Esophagus muscularis mucosa (tissue), 4 donors: ENCODE measurements at regions not wholly inside any gene's neighbourhood (a gene's known extent, or its start where the extent isn't known, plus 50 kb on each side); places are given as distances from the start of the nearest gene placed in this dataset.

ENCODE experiments used
- CTCF ChIP-seq, 3 experiments: fragments of 200-600 bp in 2 of 3; fragments of 450-650 bp in 1 of 3; sonication (generic) in 2 of 3; IDR thresholded peaks; one replicate each; pipeline ENCODE4 v1.5.1; 2017 to 2019; ENCODE audit warnings: antibody characterized with exemption in 3 of 3, mild to moderate bottlenecking in 2 of 3, moderate library complexity in 1 of 3
- EP300 ChIP-seq: sonication (generic); formaldehyde crosslinking; IDR thresholded peaks from one replicate; pipeline ENCODE4 v1.6.1; 2017; ENCODE audit warnings: antibody characterized with exemption
- POLR2A ChIP-seq: fragments of 450-650 bp; IDR thresholded peaks from one replicate; pipeline ENCODE4 v1.6.1; 2017; ENCODE audit warnings: antibody characterized with exemption, moderate library complexity, mild to moderate bottlenecking, low read depth
- POLR2AphosphoS5 ChIP-seq, 2 donors: sonication (generic); formaldehyde crosslinking; IDR thresholded peaks; one replicate each; pipeline ENCODE4 v1.6.1; 2017; ENCODE audit warnings: antibody characterized with exemption in 2 of 2

DNA sequence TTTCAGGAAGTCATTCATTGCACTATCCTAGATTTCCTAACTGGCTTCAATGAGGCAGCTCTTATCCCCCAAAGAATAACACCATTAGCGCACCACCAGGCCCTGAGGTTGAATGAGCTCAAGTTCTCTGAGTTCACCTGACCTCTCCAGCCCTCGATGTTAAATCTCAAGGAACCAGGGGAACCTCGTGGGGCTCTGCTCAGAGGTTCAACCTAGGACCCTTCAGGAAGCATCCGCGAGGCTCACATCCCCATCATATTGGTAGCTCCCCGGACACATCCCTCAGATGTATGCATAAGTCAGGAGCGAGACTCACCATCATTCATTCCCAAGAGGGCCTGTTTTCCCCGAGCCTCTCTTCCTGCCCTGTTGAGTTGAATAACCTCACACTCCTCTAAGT lies 145.6 kb upstream of the KLHL29 start:
- TF ChIP-seq POLR2A (no peak), CTCF (IDR thresholded peaks at IDR 0.05) (no peak), POLR2AphosphoS5 (IDR thresholded peaks at IDR 0.05) (no peak), EP300 (no peak)
